ENCODE measurements at regions not wholly inside any gene's neighbourhood (a gene's known extent, or its start where the extent isn't known, plus 50 kb on each side); places are given as distances from the start of the nearest gene placed in this dataset.
"Not testable (repeated sequence)": the region's sequence is repeated elsewhere in the genome, so short reads cannot be mapped to it uniquely, and the experiment has no call there.

DNA sequence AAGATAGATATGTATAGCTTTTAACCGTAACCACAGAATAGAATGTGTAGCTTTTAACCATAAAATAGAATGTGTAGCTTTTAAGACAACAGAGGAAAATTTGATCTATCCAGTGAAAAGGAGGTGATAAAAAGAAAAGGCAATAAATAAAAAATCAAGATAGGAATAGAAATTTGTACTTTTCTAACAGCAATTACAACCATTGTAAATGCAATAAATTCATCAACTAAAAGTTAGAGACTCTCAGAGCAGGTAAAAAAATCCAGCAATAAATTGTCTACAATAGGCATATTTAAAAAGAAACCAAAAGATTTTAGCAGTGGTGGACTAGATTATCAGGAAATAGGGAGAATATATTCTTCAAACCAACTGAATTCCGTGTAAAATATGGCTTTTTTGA lies 63.8 kb upstream of the ABHD2 start:
- Histone ChIP-seq H3K27me3 (ENCODE audit: control insufficient read depth, insufficient read depth, low read length) (no peaks in the 10 kb centered on the region), H3K4me3 (ENCODE audit: low read length) (no peak overlapping the region), H3K36me3 (ENCODE audit: control insufficient read depth, insufficient read depth, low read length) (no peaks in the 10 kb centered on the region), H3K27ac (ENCODE audit: low read length) (no peak overlapping the region), H3K4me1 (ENCODE audit: control insufficient read depth, insufficient read depth, low read length) (no peaks in the 10 kb centered on the region), H3K9me3 (ENCODE audit: control insufficient read depth, insufficient read depth, low read length) (no peaks in the 10 kb centered on the region)
- no peak for DNase-seq (ENCODE audit: low read depth, low spot score)
- no CpG with 5 or more reads among the region's 2 CpGs for WGBS (ENCODE audit: insufficient coverage, insufficient read length)

DNA sequence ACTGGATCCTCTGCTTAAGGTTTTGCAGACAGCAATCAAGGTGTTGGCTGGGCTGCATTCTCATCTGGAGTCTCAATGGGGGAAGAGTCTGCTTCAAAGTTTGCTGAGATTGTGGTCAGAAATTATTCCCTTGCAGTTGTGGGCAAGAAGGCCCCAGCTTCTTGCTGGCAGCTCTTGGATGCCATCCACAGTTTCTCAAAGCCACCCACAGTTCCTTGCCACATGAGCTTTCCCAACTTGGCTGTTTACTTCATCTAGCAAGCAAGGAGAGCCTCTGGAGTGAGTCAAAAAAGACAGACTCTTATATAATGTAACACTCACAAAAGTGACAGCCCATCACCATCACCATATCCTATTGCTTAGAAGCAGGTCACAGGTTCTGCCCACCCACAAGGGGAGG lies 62.1 kb upstream of the ABHD2 start:
- Histone ChIP-seq H3K4me1 (ENCODE audit: control insufficient read depth, insufficient read depth, low read length) (no peaks in the 10 kb centered on the region), H3K27me3 (ENCODE audit: control insufficient read depth, insufficient read depth, low read length) (no peaks in the 10 kb centered on the region), H3K36me3 (ENCODE audit: control insufficient read depth, insufficient read depth, low read length) (no peaks in the 10 kb centered on the region), H3K27ac (ENCODE audit: low read length) (no peak overlapping the region), H3K4me3 (ENCODE audit: low read length) (no peak overlapping the region), H3K9me3 (ENCODE audit: control insufficient read depth, insufficient read depth, low read length) (no peaks in the 10 kb centered on the region)
- no peak for DNase-seq (ENCODE audit: low read depth, low spot score)

DNA sequence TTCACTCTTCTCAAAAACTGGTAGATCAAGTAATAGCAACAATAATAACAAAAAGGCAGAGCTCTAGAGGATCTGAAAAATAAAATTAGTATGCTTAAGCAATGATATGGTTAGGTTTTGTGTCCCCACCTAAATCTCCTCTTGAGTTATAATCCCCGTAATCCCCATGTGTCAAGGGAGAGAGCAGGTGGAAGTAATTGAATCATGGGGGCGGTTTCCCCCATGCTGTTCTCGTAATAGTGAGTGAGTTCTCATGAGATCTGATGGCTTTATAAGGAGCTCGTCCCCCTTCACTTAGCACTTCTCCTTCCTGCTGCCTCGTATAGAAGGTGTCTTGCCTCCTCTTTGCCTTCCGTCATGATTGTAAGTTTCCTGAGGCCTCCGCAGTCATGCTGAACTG lies 60.2 kb upstream of the ABHD2 start:
- no peak for DNase-seq (ENCODE audit: low read depth, low spot score)
- no CpG with 5 or more reads among the region's 7 CpGs for WGBS (ENCODE audit: insufficient coverage, insufficient read length)
- Histone ChIP-seq H3K27me3 (ENCODE audit: control insufficient read depth, insufficient read depth, low read length) (no peaks in the 10 kb centered on the region), H3K4me1 (ENCODE audit: control insufficient read depth, insufficient read depth, low read length) (no peaks in the 10 kb centered on the region), H3K36me3 (ENCODE audit: control insufficient read depth, insufficient read depth, low read length) (no peaks in the 10 kb centered on the region), H3K27ac (ENCODE audit: low read length) (no peak overlapping the region), H3K4me3 (ENCODE audit: low read length) (no peak overlapping the region), H3K9me3 (ENCODE audit: control insufficient read depth, insufficient read depth, low read length) (no peaks in the 10 kb centered on the region)

DNA sequence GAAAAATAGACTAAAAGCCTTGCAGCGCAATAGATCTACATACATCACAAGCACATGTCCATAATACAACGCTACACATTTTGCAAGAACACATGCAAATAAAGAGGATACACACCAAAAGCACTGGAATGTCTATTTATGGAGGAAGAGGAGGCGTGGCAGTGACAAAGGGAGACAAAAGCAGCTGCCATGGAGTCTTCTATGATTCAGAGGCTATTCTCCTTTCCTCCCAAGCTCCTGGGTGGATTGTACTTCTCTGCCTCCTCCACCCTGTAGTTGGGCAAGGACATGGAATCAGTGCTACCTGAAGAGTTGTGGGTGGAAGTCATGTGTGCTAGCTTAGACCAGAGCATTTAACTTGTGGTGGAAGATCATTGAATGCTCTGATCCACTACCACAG lies 57.9 kb upstream of the ABHD2 start:
- no peaks in the 10 kb centered on the region for H3K27me3 ChIP-seq (ENCODE audit: control insufficient read depth, insufficient read depth, low read length)
- H3K9me3 ChIP-seq (ENCODE audit: control insufficient read depth, insufficient read depth, low read length): no peaks in the 10 kb centered on the region
- DNase-seq (ENCODE audit: low read depth, low spot score): no peak
- no peak overlapping the region for H3K4me3 ChIP-seq (ENCODE audit: low read length)
- H3K27ac ChIP-seq (ENCODE audit: low read length): no peak overlapping the region
- H3K36me3 ChIP-seq (ENCODE audit: control insufficient read depth, insufficient read depth, low read length): no peaks in the 10 kb centered on the region
- no CpG with 5 or more reads among the region's 3 CpGs for WGBS (ENCODE audit: insufficient coverage, insufficient read length)
- H3K4me1 ChIP-seq (ENCODE audit: control insufficient read depth, insufficient read depth, low read length): no peaks in the 10 kb centered on the region

DNA sequence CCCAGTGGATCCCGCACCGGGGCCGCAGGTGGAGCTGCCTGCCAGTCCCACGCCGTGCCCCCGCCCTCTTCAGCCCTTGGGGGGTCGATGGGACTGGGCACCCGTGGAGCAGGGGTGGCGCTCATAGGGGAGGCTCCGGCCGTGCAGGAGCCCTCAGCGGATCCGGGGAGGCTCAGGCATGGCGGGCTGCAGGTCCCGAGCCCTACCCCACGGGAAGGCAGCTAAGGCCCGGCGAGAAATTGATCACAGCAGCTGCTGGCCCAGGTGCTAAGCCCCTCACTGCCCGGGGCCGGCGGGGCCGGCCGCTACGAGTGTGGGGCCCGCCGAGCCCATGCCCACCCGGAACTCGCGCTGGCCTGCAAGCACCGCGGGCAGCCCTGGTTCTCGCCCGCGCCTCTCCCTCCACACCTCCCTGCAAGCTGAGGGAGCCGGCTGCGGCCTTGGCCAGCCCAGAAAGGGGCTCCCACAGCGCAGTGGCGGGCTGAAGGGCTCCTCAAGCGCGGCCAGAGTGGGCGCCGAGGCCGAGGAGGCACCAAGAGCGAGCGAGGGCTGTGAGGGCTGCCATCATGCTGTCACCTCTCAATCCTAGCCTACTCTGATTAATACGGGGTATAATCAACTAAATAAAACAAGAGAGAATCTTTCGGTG lies 56.5 kb upstream of the ABHD2 start:
- not testable (repeated sequence) for H3K4me1 ChIP-seq (ENCODE audit: control insufficient read depth, insufficient read depth, low read length); H3K36me3 ChIP-seq (ENCODE audit: control insufficient read depth, insufficient read depth, low read length); DNase-seq (ENCODE audit: low read depth, low spot score); H3K4me3 ChIP-seq (ENCODE audit: low read length); H3K9me3 ChIP-seq (ENCODE audit: control insufficient read depth, insufficient read depth, low read length); H3K27ac ChIP-seq (ENCODE audit: low read length); H3K27me3 ChIP-seq (ENCODE audit: control insufficient read depth, insufficient read depth, low read length)
- no CpG with 5 or more reads among the region's 47 CpGs for WGBS (ENCODE audit: insufficient coverage, insufficient read length)

DNA sequence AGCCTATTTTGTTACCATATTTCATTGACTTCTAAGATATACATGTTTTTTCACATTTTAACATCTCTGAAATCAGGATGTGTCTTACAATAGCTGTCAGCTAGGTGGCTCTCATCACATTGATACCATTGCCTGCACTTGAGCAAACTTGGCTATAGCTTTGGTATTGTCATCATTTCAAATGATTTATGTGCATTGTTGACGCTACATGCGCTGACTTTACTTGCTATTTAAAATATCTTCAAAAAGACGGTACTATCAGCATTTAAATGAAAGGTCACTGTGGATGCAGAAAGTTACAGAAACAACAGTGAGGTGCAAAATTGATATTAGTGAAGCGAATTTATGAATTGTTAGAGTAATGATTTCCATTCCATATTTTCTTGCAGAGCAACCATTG lies 54.0 kb upstream of the ABHD2 start:
- H3K4me3 ChIP-seq (ENCODE audit: low read length): no peak overlapping the region
- no peaks in the 10 kb centered on the region for H3K27me3 ChIP-seq (ENCODE audit: control insufficient read depth, insufficient read depth, low read length)
- no peaks in the 10 kb centered on the region for H3K4me1 ChIP-seq (ENCODE audit: control insufficient read depth, insufficient read depth, low read length)
- H3K9me3 ChIP-seq (ENCODE audit: control insufficient read depth, insufficient read depth, low read length): no peaks in the 10 kb centered on the region
- H3K27ac ChIP-seq (ENCODE audit: low read length): no peak overlapping the region
- WGBS (ENCODE audit: insufficient coverage, insufficient read length): no CpG with 5 or more reads among the region's 4 CpGs
- no peak for DNase-seq (ENCODE audit: low read depth, low spot score)
- no peaks in the 10 kb centered on the region for H3K36me3 ChIP-seq (ENCODE audit: control insufficient read depth, insufficient read depth, low read length)

DNA sequence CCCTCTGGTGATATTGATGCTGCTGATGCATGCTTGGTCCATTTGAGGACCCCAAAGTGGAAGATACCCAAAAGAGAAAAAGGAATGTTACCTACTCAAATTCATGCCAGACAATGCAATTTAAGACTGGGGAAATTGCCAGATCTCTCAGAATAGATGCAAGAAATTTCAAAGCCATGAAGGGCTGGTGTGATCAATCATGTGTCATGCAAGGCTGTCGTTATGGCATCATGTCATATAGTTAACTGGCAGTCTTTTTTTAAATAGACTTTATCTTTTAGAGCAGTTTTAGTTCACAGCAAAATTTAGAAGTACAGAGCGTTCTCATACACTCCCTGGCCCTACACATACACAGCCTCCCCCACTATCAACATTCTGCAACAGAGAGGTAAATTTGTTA lies 53.1 kb upstream of the ABHD2 start:
- Histone ChIP-seq H3K27ac (ENCODE audit: low read length) (no peak overlapping the region), H3K27me3 (ENCODE audit: control insufficient read depth, insufficient read depth, low read length) (no peaks in the 10 kb centered on the region), H3K4me3 (ENCODE audit: low read length) (no peak overlapping the region), H3K36me3 (ENCODE audit: control insufficient read depth, insufficient read depth, low read length) (no peaks in the 10 kb centered on the region), H3K9me3 (ENCODE audit: control insufficient read depth, insufficient read depth, low read length) (no peaks in the 10 kb centered on the region), H3K4me1 (ENCODE audit: control insufficient read depth, insufficient read depth, low read length) (no peaks in the 10 kb centered on the region)
- no CpG with 5 or more reads among the region's 2 CpGs for WGBS (ENCODE audit: insufficient coverage, insufficient read length)
- DNase-seq (ENCODE audit: low read depth, low spot score): no peak

DNA sequence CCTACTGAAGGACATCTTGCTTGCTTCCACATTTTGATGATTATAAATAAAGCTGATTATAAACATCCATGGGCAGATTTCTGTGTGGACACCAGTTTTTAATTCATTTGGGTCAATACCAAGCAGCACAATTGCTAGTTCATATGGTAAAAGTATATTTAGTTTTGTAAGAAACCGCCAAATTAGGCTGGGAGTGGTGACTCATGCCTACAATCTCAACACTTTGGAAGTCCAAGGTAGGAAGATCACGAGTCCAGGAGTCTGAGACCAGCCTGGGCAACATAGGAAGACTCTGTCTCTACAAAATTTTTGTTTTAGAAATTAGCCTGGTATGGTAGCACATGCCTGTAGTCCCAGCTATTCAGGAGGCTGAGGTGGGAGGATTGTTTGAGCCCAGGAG lies 52.6 kb upstream of the ABHD2 start:
- no peak overlapping the region for H3K27ac ChIP-seq (ENCODE audit: low read length)
- H3K36me3 ChIP-seq (ENCODE audit: control insufficient read depth, insufficient read depth, low read length): no peaks in the 10 kb centered on the region
- no peak overlapping the region for H3K4me3 ChIP-seq (ENCODE audit: low read length)
- H3K4me1 ChIP-seq (ENCODE audit: control insufficient read depth, insufficient read depth, low read length): no peaks in the 10 kb centered on the region
- DNase-seq (ENCODE audit: low read depth, low spot score): no peak
- WGBS (ENCODE audit: insufficient coverage, insufficient read length): no CpG with 5 or more reads among the region's 2 CpGs
- no peaks in the 10 kb centered on the region for H3K27me3 ChIP-seq (ENCODE audit: control insufficient read depth, insufficient read depth, low read length)
- H3K9me3 ChIP-seq (ENCODE audit: control insufficient read depth, insufficient read depth, low read length): no peaks in the 10 kb centered on the region

DNA sequence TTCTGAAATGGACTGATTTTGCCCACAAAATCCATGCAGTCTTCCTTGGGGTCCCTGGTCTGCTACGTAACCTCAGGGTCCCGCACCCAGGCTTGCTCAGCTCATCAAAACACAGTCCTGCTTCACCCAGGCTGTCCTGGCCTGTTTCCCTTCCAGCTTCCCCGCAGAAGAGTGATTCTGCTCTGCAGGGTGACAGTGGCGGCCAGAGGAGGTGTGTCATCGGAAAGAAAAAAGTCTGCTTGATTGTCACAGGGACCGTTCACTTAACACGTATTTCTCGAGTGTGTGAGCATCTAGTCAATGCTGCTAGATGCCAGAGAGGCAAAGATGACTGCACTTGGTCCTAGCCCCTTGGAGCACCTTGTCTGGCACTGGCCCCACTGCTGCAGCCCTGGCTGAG lies 50.1 kb upstream of the ABHD2 start:
- Histone ChIP-seq H3K36me3 (ENCODE audit: control insufficient read depth, insufficient read depth, low read length) (no peaks in the 10 kb centered on the region), H3K4me1 (ENCODE audit: control insufficient read depth, insufficient read depth, low read length) (no peaks in the 10 kb centered on the region), H3K4me3 (ENCODE audit: low read length) (no peak overlapping the region), H3K27ac (ENCODE audit: low read length) (no peak overlapping the region), H3K27me3 (ENCODE audit: control insufficient read depth, insufficient read depth, low read length) (no peaks in the 10 kb centered on the region), H3K9me3 (ENCODE audit: control insufficient read depth, insufficient read depth, low read length) (no peaks in the 10 kb centered on the region)
- no peak for DNase-seq (ENCODE audit: low read depth, low spot score)
- WGBS (ENCODE audit: insufficient coverage, insufficient read length): no CpG with 5 or more reads among the region's 8 CpGs
